PC-3 (cell line): ENCODE measurements at regions not wholly inside any gene's neighbourhood (a gene's known extent, or its start where the extent isn't known, plus 50 kb on each side); places are given as distances from the start of the nearest gene placed in this dataset.

Experiments used
- ATAC-seq: fragments of 200-7000 bp; cut with Tn5 transposase; 2 replicates; pipeline ENCODE4 v1.9.1; 2020; ENCODE audit warnings: mild to moderate bottlenecking, moderate library complexity
- BruUV-seq: library from RNA; stranded (reverse); fragments of 400-500 nt; replicated peaks from 2 replicates; lab custom pipeline; 2021; lab: Mats Ljungman, UMichigan
- CTCF ChIA-PET: fragments of 300-600 bp; sonication (Branson Sonifier 250); formaldehyde crosslinking; loops from one replicate; lab custom pipeline; 2022; ENCODE audit warnings: antibody characterized with exemption; lab: Charles Lee
- POLR2A ChIA-PET: fragments of 300-600 bp; sonication (Branson Sonifier 250); formaldehyde crosslinking; loops from one replicate; lab custom pipeline; 2022; ENCODE audit warnings: antibody characterized with exemption; ENCODE audit not compliant: unreplicated experiment; lab: Charles Lee
- DNase-seq: peaks from one replicate; pipeline ENCODE4 v3.0.0-alpha.2; 2015
- H2AFZ ChIP-seq: fragments of 300-600 bp; sonication (generic); 2 replicates; pipeline ENCODE4 v1.6.0; 2016; ENCODE audit warnings: antibody characterized with exemption, low read length
- H3F3A ChIP-seq: fragments of 300-600 bp; sonication (generic); one replicate; pipeline ENCODE4 v1.6.0; 2017; ENCODE audit warnings: antibody characterized with exemption, low read length, control low read depth, mild to moderate bottlenecking; ENCODE audit not compliant: unreplicated experiment
- H3K27ac ChIP-seq: fragments of 300-600 bp; sonication (generic); 2 replicates; pipeline ENCODE4 v1.5.1; 2016; ENCODE audit warnings: mild to moderate bottlenecking, low read length
- H3K27me3 ChIP-seq: fragments of 300-600 bp; sonication (generic); 2 replicates; pipeline ENCODE4 v1.6.1; 2016; ENCODE audit warnings: low read length, mixed read lengths
- H3K36me3 ChIP-seq: fragments of 300-600 bp; sonication (generic); 2 replicates; pipeline ENCODE4 v1.6.1; 2016; ENCODE audit warnings: low read depth, mixed run types, low read length, mixed read lengths
- H3K4me1 ChIP-seq: fragments of 300-600 bp; sonication (generic); 2 replicates; pipeline ENCODE4 v1.5.1; 2016; ENCODE audit warnings: low read length; ENCODE audit not compliant: insufficient read depth
- H3K4me2 ChIP-seq: fragments of 300-600 bp; sonication (generic); 2 replicates; pipeline ENCODE4 v1.6.0; 2016; ENCODE audit warnings: low read length
- H3K4me3 ChIP-seq: fragments of 300-600 bp; sonication (generic); 2 replicates; pipeline ENCODE4 v1.5.1; 2016; ENCODE audit warnings: mild to moderate bottlenecking, low read length, mixed read lengths
- H3K79me2 ChIP-seq: fragments of 300-600 bp; sonication (generic); 2 replicates; pipeline ENCODE4 v1.6.1; 2017; ENCODE audit warnings: low read length, mixed read lengths
- H3K9ac ChIP-seq: fragments of 300-600 bp; sonication (generic); 2 replicates; pipeline ENCODE4 v1.6.0; 2016; ENCODE audit warnings: mild to moderate bottlenecking, low read length
- H3K9me2 ChIP-seq: fragments of 300-600 bp; sonication (generic); replicated peaks from 2 replicates; pipeline ENCODE4 v1.6.1; 2016; ENCODE audit warnings: mixed run types, low read length, mixed read lengths
- H3K9me3 ChIP-seq: fragments of 300-600 bp; sonication (generic); 2 replicates; pipeline ENCODE4 v1.6.1; 2016; ENCODE audit warnings: low read length, mixed read lengths
- H4K20me1 ChIP-seq: fragments of 300-600 bp; sonication (generic); 2 replicates; pipeline ENCODE4 v1.6.1; 2016; ENCODE audit warnings: low read length, mixed read lengths
- EZH2 ChIP-seq: fragments of 300-600 bp; sonication (generic); IDR thresholded peaks from one replicate; pipeline ENCODE4 v1.6.1; 2017; ENCODE audit warnings: antibody characterized with exemption, mild to moderate bottlenecking, low read length; ENCODE audit not compliant: unreplicated experiment
- EZH2phosphoT487 ChIP-seq: fragments of 300-600 bp; sonication (generic); IDR thresholded peaks from 2 replicates; pipeline ENCODE4 v1.6.1; 2018; ENCODE audit warnings: mild to moderate bottlenecking, antibody characterized with exemption, low read length, borderline replicate concordance
- intact Hi-C: fragments of 100-400 bp; cut with micrococcal nuclease; formaldehyde crosslinking; loops from 2 replicates; pipeline ENCODE4 v1.9.0; 2023
- TF ChIP-seq, protein P1 (sequence below): fragments of 300-600 bp; sonication (generic); conservative IDR thresholded peaks from 2 replicates; pipeline ENCODE4 v1.5.1; 2017; ENCODE audit warnings: antibody characterized with exemption, low read depth, mild to moderate bottlenecking, low read length

DNA sequence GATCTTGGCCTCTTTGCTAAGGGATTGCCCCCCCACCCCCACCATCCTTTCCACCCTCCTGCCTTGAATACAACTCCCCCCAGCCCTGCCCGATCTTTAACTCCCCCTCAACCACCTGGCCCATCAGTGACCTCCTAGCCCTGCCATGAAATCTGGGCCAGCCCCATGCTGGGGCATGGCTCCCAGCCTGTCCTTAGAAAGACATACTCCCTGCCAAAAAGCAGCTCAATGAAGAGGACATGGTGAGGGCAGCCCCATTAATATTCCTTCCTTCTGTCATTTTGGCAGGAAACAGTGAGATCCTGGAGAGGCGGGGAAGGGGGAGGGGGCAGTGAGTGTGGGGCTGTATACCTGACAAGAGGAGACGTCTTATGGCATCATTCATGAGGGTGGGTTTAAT lies 66.8 kb upstream of the DISP3 start:
- DNase-seq (no peak), ATAC-seq (no peak)
- no peaks in the 10 kb centered on the region for H3K79me2 ChIP-seq
- BruUV-seq: no TSS peak
- intact Hi-C loops: no loop called here
- no peak overlapping the region for H3K27ac ChIP-seq
- POLR2A ChIA-PET: no interaction called here
- no peaks in the 10 kb centered on the region for H3K9me2 ChIP-seq
- H3K4me2 ChIP-seq: no peak overlapping the region
- H3K4me1 ChIP-seq: no peaks in the 10 kb centered on the region
- H3K27me3 ChIP-seq: peaks cover 77% of the 10 kb centered on the region
- CTCF ChIA-PET: no interaction called here
- H3K4me3 ChIP-seq: no peak overlapping the region
- no peak overlapping the region for H2AFZ ChIP-seq
- H3K9me3 ChIP-seq: no peaks in the 10 kb centered on the region
- H3K36me3 ChIP-seq: no peaks in the 10 kb centered on the region
- TF ChIP-seq, protein P1, sequence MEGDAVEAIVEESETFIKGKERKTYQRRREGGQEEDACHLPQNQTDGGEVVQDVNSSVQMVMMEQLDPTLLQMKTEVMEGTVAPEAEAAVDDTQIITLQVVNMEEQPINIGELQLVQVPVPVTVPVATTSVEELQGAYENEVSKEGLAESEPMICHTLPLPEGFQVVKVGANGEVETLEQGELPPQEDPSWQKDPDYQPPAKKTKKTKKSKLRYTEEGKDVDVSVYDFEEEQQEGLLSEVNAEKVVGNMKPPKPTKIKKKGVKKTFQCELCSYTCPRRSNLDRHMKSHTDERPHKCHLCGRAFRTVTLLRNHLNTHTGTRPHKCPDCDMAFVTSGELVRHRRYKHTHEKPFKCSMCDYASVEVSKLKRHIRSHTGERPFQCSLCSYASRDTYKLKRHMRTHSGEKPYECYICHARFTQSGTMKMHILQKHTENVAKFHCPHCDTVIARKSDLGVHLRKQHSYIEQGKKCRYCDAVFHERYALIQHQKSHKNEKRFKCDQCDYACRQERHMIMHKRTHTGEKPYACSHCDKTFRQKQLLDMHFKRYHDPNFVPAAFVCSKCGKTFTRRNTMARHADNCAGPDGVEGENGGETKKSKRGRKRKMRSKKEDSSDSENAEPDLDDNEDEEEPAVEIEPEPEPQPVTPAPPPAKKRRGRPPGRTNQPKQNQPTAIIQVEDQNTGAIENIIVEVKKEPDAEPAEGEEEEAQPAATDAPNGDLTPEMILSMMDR: no peak
- no peak for TF ChIP-seq EZH2phosphoT487
- no peak for TF ChIP-seq EZH2
- no peak overlapping the region for H3K9ac ChIP-seq
- H3F3A ChIP-seq: no peaks in the 10 kb centered on the region
- no peaks in the 10 kb centered on the region for H4K20me1 ChIP-seq

DNA sequence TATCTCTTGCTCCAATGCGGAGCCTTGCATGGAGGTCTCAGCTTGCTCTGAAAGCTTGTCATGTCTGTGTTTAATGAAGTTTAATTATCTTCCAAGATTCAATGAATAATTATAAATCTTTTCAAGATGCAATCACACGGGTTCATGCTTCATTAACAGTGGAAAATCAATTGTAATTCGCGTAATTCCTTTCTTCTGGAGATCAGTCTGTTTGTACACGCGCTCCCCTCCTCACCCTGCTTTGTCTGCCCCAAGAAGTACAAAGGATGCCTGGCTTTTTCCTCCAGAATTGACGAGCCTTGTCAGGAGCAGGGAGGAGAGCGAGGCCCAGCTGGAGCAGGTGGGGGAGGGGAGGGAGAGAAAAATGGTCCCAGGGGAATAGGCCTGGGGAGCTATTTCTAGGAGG lies 65.0 kb upstream of the DISP3 start:
- ATAC-seq: no peak
- no TSS peak for BruUV-seq

DNA sequence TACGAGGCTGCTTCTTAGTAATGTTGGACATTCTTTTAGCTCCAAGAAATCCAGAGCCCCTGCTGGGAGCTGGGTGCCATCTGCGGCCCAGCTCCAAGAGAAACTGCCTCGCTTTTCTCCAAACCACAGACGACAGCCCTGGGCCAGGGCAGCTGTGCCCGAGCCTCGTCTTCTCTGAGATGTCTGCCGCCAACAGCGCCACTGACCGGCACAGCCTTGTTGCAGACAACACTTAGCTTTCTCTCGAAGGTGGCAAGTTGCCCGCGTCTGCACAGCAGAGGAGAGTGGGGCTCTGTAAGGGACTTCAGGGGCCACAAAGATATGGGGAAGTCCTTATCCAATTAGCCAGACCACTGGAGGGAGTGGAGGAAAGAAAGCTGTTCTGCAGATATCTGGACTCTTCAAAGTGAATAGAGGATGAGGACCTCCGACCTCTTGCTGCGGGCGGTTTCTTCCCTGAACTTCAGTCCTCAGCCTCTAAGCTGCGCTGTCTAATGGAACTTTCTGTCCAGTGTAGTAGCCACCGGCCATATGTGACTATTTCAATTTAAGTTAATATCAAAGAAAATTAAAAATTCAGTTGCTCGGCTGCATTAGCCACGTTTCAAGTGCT lies 63.9 kb upstream of the DISP3 start:
- intact Hi-C loops: no loop called here
- no TSS peak for BruUV-seq
- Histone ChIP-seq H3K27ac (no peak overlapping the region), H3K4me1 (no peaks in the 10 kb centered on the region), H3K36me3 (no peaks in the 10 kb centered on the region), H3K4me3 (no peak overlapping the region), H3K79me2 (no peaks in the 10 kb centered on the region), H3F3A (no peaks in the 10 kb centered on the region), H3K9me2 (no peaks in the 10 kb centered on the region), H2AFZ (no peak overlapping the region), H3K4me2 (no peak overlapping the region), H4K20me1 (no peaks in the 10 kb centered on the region), H3K9ac (no peak overlapping the region), H3K27me3 (peaks cover 48% of the 10 kb centered on the region), H3K9me3 (no peaks in the 10 kb centered on the region)
- ChIA-PET CTCF (no interaction called here), POLR2A (no interaction called here)
- TF ChIP-seq, protein P1: no peak
- TF ChIP-seq EZH2phosphoT487 (no peak), EZH2 (no peak)
- DNase-seq: no peak
- no peak for ATAC-seq

More for the DNA sequence above, 65.0 kb upstream of the DISP3 start:
- Histone ChIP-seq H3K79me2 (no peaks in the 10 kb centered on the region), H2AFZ (no peak overlapping the region), H3K4me1 (no peaks in the 10 kb centered on the region), H3K9me2 (no peaks in the 10 kb centered on the region), H3K4me3 (no peak overlapping the region), H3F3A (no peaks in the 10 kb centered on the region), H3K9me3 (no peaks in the 10 kb centered on the region), H3K4me2 (no peak overlapping the region), H3K36me3 (no peaks in the 10 kb centered on the region), H3K27me3 (peaks cover 58% of the 10 kb centered on the region), H3K9ac (no peak overlapping the region), H3K27ac (no peak overlapping the region), H4K20me1 (no peaks in the 10 kb centered on the region)
- DNase-seq: no peak
- CTCF ChIA-PET: no interaction called here
- POLR2A ChIA-PET: no interaction called here
- intact Hi-C loops: no loop called here
- TF ChIP-seq EZH2phosphoT487 (no peak), EZH2 (no peak)
- TF ChIP-seq, protein P1: no peak
